HCT116 (cell line): ENCODE measurements at regions not wholly inside any gene's neighbourhood (a gene's known extent, or its start where the extent isn't known, plus 50 kb on each side); places are given as distances from the start of the nearest gene placed in this dataset.

ENCODE experiments used
- ATAC-seq: fragments of 200-7000 bp; cut with Tn5 transposase; 2 replicates; pipeline ENCODE4 v1.9.1; 2020; ENCODE audit warnings: mild to moderate bottlenecking, moderate library complexity
- BruUV-seq: library from RNA; stranded (reverse); fragments of 400-500 nt; replicated peaks from 2 replicates; lab custom pipeline; 2021; lab: Mats Ljungman, UMichigan
- CTCF ChIA-PET: fragments of 300-600 bp; sonication (Branson Sonifier 250); formaldehyde crosslinking; loops from one replicate; lab custom pipeline; 2021; ENCODE audit warnings: antibody characterized with exemption; lab: Charles Lee
- POLR2A ChIA-PET: fragments of 300-600, 350-600 bp; sonication (Branson Sonifier 250); formaldehyde crosslinking; loops from one replicate; lab custom pipeline; 2021; ENCODE audit warnings: antibody characterized with exemption; lab: Charles Lee
- RAD21 ChIA-PET, 2 experiments: fragments of 300-600 bp; sonication (Branson Sonifier 250); formaldehyde crosslinking; loops; one replicate each; lab custom pipeline; 2023; ENCODE audit warnings: low total read pairs in 2 of 2; ENCODE audit not compliant: uncharacterized antibody in 2 of 2, unreplicated experiment in 2 of 2, low non-redundant PET in 1 of 2; lab: Charles Lee
- DNase-seq: peaks from one replicate; pipeline ENCODE4 v3.0.0-alpha.2; 2010; ENCODE audit warnings: low read depth, low spot score
- H2AFZ ChIP-seq: fragments of 200-600 bp; shearing (Covaris generic), sonication (generic); 2 replicates; pipeline ENCODE4 v1.6.1; 2017; ENCODE audit warnings: low read depth, mixed run types, mixed read lengths, antibody characterized with exemption, low read length; ENCODE audit not compliant: poor library complexity, severe bottlenecking
- H3K27ac ChIP-seq: 2 replicates; pipeline ENCODE4 v1.5.1; 2012; ENCODE audit warnings: low read depth, low read length
- H3K27me3 ChIP-seq: fragments of 200-600 bp; sonication (generic); 2 replicates; pipeline ENCODE4 v1.6.1; 2016; ENCODE audit warnings: mixed run types, low read length, mixed read lengths; ENCODE audit not compliant: insufficient read depth
- H3K36me3 ChIP-seq, 2 experiments: fragments of 200-500 bp in 1 of 2; fragments of 200-600 bp in 1 of 2; sonication (Bioruptor generic) in 1 of 2; sonication (generic) in 1 of 2; 2 replicates each; pipeline versions ENCODE4 v1.5.1 to v1.6.1; 2014 to 2016; ENCODE audit warnings: low read length in 2 of 2, inconsistent platforms in 1 of 2, mixed read lengths in 1 of 2, mixed run types in 1 of 2; ENCODE audit not compliant: insufficient read depth in 2 of 2, control insufficient read depth in 1 of 2
- H3K4me1 ChIP-seq, 2 experiments: fragments of 200-600 bp in 1 of 2; sonication (generic) in 1 of 2; 2 replicates each; pipeline versions ENCODE4 v1.5.1 to v1.6.1; 2012 to 2017; ENCODE audit warnings: low read length in 2 of 2, inconsistent platforms in 1 of 2, mild to moderate bottlenecking in 1 of 2, mixed read lengths in 1 of 2, mixed run types in 1 of 2, moderate library complexity in 1 of 2; ENCODE audit not compliant: insufficient read depth in 2 of 2, control insufficient read depth in 1 of 2
- H3K4me2 ChIP-seq: fragments of 200-600 bp; sonication (generic); 2 replicates; pipeline ENCODE4 v1.6.1; 2017; ENCODE audit warnings: mixed run types, low read length, mixed read lengths
- H3K4me3 ChIP-seq, 2 experiments: fragments of 200-600 bp in 1 of 2; sonication (generic) in 1 of 2; replicated peaks in 1 of 2; 2 replicates each; pipeline ENCODE4 v1.5.1; 2011 to 2016; ENCODE audit warnings: low read length in 2 of 2, control low read depth in 1 of 2, low read depth in 1 of 2, mild to moderate bottlenecking in 1 of 2, mixed read lengths in 1 of 2, mixed run types in 1 of 2
- H3K79me2 ChIP-seq: fragments of 200-600 bp; sonication (generic); 2 replicates; pipeline ENCODE4 v1.6.1; 2017; ENCODE audit warnings: mild to moderate bottlenecking, mixed run types, low read length, moderate library complexity, mixed read lengths; ENCODE audit not compliant: insufficient read depth
- H3K9ac ChIP-seq: fragments of 200-600 bp; sonication (generic); 2 replicates; pipeline ENCODE4 v1.6.1; 2016; ENCODE audit warnings: low read length, mixed read lengths
- H3K9me2 ChIP-seq: fragments of 200-600 bp; sonication (generic), shearing (Covaris generic); 2 replicates; pipeline ENCODE4 v1.6.1; 2017; ENCODE audit warnings: mixed run types, mild to moderate bottlenecking, moderate library complexity; ENCODE audit not compliant: insufficient read depth
- H3K9me3 ChIP-seq, 2 experiments: fragments of 200-500 bp in 1 of 2; fragments of 200-600 bp in 1 of 2; sonication (Bioruptor generic) in 1 of 2; sonication (generic) in 1 of 2; 2 replicates each; pipeline ENCODE4 v1.6.1; 2014 to 2017; ENCODE audit warnings: low read length in 2 of 2, mixed read lengths in 2 of 2, inconsistent platforms in 1 of 2, low read depth in 1 of 2, mild to moderate bottlenecking in 1 of 2, mixed run types in 1 of 2, moderate library complexity in 1 of 2; ENCODE audit not compliant: control insufficient read depth in 1 of 2, insufficient read depth in 1 of 2
- H4K20me1 ChIP-seq: fragments of 200-600 bp; sonication (generic), shearing (Covaris generic); 2 replicates; pipeline ENCODE4 v1.6.1; 2017; ENCODE audit warnings: mixed run types, mild to moderate bottlenecking, moderate library complexity; ENCODE audit not compliant: insufficient read depth
- FOSL1 ChIP-seq: IDR thresholded peaks from 2 replicates; pipeline ENCODE4 v1.6.1; 2012; ENCODE audit warnings: low read depth
- JUND ChIP-seq: IDR thresholded peaks from 2 replicates; pipeline ENCODE4 v1.6.1; 2012
- POLR2A ChIP-seq: IDR thresholded peaks from 2 replicates; pipeline ENCODE4 v1.7.0; 2011; ENCODE audit warnings: borderline replicate concordance; ENCODE audit not compliant: insufficient read depth, insufficient read length; ENCODE audit errors: extremely low read depth
- REST ChIP-seq: IDR thresholded peaks from 2 replicates; pipeline ENCODE4 v1.6.1; 2012; ENCODE audit warnings: low read depth
- SP1 ChIP-seq: IDR thresholded peaks from 2 replicates; pipeline ENCODE4 v1.6.1; 2012; ENCODE audit warnings: low read depth
- SRF ChIP-seq: IDR thresholded peaks from 2 replicates; pipeline ENCODE4 v1.6.1; 2012; ENCODE audit warnings: low read depth
- intact Hi-C: fragments of 100-400 bp; cut with micrococcal nuclease; formaldehyde crosslinking; loops from 2 replicates; pipeline ENCODE4 v1.10.0; 2022
- TF ChIP-seq, protein P1 (sequence below): IDR thresholded peaks from 2 replicates; pipeline ENCODE4 v1.6.1; 2011; ENCODE audit warnings: mild to moderate bottlenecking, low read length, moderate library complexity; ENCODE audit not compliant: insufficient replicate concordance; ENCODE audit errors: extremely low read depth

- no TSS peak for BruUV-seq
- H3K4me2 ChIP-seq = no peak overlapping the region
- no peaks in the 10 kb centered on the region for H3K9me2 ChIP-seq
- no peaks in the 10 kb centered on the region for H4K20me1 ChIP-seq
- no peak overlapping the region for H3K4me3 ChIP-seq
- no peak overlapping the region for H3K9ac ChIP-seq
- DNase-seq (no peak), ATAC-seq (no peak)
- ChIA-PET RAD21 (no interaction called here), POLR2A (no interaction called here), CTCF (no interaction called here)
- H3K9me3 ChIP-seq = no peaks in the 10 kb centered on the region
- no peak overlapping the region for H3K27ac ChIP-seq
- H2AFZ ChIP-seq = no peak overlapping the region
- no peaks in the 10 kb centered on the region for H3K36me3 ChIP-seq
- intact Hi-C loops = no loop called here
- no peaks in the 10 kb centered on the region for H3K4me1 ChIP-seq
- TF ChIP-seq POLR2A (no peak), SRF (no peak), REST (no peak), SP1 (no peak), JUND (no peak), FOSL1 (no peak)
- TF ChIP-seq, protein P1, sequence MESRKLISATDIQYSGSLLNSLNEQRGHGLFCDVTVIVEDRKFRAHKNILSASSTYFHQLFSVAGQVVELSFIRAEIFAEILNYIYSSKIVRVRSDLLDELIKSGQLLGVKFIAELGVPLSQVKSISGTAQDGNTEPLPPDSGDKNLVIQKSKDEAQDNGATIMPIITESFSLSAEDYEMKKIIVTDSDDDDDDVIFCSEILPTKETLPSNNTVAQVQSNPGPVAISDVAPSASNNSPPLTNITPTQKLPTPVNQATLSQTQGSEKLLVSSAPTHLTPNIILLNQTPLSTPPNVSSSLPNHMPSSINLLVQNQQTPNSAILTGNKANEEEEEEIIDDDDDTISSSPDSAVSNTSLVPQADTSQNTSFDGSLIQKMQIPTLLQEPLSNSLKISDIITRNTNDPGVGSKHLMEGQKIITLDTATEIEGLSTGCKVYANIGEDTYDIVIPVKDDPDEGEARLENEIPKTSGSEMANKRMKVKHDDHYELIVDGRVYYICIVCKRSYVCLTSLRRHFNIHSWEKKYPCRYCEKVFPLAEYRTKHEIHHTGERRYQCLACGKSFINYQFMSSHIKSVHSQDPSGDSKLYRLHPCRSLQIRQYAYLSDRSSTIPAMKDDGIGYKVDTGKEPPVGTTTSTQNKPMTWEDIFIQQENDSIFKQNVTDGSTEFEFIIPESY = no peak
- no peaks in the 10 kb centered on the region for H3K79me2 ChIP-seq
- no peaks in the 10 kb centered on the region for H3K27me3 ChIP-seq
These were observed 392.5 kb upstream of the ESRRG start for GRCh38 chr1:217115404-217116380.
